ENCODE measurements at regions not wholly inside any gene's neighbourhood (a gene's known extent, or its start where the extent isn't known, plus 50 kb on each side); places are given as distances from the start of the nearest gene placed in this dataset.

DNA sequence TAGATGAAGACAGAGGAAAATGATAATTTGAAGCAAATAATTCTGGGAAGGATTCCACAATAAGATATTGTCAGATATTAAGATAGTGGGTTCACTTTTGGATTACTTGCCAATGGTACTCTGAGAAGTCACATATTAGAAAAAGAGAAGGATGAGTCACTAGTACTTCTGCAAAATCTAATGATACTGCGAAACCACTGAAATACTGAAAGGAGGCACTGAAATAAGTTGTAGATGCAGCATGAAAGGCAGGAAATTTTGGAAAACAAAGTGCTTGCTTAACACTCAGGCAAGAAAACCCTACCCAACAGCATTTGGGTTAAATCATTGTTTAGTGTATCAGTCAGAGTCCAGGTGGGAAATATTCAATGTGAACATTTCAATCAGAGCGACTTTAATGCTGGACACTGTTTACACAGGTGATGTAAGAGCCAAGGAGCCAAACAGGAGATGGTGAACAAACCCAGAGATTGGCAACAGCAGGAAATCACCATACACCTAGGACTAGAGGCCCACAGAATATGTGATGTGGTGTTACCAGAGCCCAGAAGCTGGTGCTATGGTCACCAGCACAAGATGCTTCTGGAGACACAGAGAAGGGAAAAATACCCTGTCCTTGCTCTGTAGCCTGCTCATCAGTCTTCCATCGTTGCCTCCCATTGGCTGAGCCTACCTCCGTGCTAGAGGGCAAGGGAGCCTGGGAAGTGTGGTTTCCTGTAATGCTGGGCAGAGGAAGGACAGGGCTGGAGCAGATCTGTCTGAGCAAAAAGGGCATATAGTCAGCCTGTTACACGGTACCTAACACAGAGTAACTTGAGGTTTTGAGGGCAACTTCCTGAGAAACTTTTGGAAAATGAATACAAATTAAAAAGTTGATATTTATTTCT, 204.7 kb upstream of the ITGA4 start:
- no peak for DNase-seq

- DNase-seq, result no peak
Observed at GRCh38 chr2:181253438-181253837, 203.7 kb upstream of the ITGA4 start.

- no peak for DNase-seq
Observed at GRCh38 chr2:181255651-181256050, 201.5 kb upstream of the ITGA4 start.

GRCh38 chr2:181258720-181259119, 198.5 kb upstream of the ITGA4 start:
- no peak for DNase-seq

- no peak for DNase-seq
Observed at GRCh38 chr2:181262782-181263181, 194.4 kb upstream of the ITGA4 start.

- DNase-seq, result no peak
Observed at GRCh38 chr2:181264001-181264400, 193.2 kb upstream of the ITGA4 start.

GRCh38 chr2:181264441-181264840, 192.7 kb upstream of the ITGA4 start:
- no peak for DNase-seq

DNA sequence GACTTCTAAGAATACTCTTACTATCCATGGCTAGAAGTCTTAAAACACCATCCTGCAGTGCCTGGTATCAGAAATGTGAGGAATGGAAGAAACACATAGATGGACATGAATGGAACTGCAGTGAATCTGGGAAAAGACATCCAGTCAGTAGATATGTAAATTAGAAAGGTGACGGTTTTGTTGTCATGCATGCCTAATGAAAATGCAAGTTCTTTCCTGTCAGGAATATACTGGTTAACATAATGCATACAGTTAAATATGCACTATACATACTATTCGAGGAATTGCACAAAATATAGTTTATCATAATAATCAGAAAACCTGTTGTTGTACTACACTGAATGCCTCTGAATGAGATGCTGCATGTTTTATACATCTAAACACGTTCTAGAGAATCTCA, 190.6 kb upstream of the ITGA4 start:
- DNase-seq, result no peak

- DNase-seq, result no peak
Observed at GRCh38 chr2:181268174-181268867, 188.9 kb upstream of the ITGA4 start.

DNA sequence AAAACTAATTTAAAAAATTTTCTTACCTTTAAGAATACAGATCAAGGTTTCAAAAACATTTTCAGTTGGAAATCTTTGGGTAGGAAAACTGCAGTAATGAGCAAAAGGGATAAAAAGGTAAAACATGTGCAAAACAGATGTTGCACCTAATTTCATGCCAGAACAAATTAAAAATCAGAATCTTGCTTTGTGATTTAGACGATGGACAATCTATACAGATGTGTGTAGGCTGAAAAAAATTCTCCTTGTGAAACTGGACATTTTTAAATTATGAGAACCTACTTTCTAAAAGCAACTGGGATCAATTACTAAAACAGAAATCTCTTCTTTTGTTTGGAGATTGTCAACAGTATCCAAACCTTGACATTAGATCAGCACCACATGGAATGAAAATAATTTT, 183.2 kb upstream of the ITGA4 start:
- no peak for DNase-seq

- DNase-seq, result no peak
Observed at GRCh38 chr2:181275643-181276070, 181.5 kb upstream of the ITGA4 start.

- no peak for DNase-seq
Observed at GRCh38 chr2:181281206-181281832, 175.9 kb upstream of the ITGA4 start.

DNA sequence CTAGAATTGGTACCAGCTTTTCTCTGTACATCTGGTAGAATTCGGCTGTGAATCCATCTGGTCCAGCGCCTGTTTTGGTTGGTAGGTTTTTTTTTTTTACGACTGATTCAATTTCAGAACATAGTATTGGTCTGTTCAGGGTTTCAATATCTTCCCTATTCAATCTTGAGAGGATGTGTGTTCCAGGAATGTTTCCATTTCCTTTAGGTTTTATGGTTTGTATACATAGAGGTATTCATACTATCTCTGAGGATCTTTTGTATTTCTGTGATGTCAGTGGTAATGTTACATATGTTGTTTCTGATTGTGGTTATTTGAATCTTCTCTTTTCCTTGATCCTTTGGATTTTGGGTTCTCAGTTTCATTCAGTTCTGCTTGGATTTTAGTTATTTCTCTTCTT, 172.1 kb upstream of the ITGA4 start:
- DNase-seq, result no peak

DNA sequence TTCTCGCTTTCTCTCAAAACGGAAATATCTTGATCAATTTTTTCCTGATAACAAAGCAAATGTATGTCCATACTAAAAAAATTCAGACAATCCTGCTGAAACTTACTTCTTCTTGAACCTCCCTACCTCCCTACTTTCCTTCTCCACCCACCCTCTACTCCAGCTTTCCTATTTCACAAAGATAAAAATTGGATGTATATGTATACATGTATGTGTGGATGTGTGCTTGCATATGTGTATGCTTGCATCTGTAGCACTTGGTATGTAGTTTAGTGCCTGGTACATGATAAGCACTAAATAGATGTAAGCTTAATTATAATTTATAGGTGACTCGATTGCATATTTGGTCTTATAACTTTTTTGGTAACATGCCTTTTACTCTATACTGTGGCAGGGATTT, 167.5 kb upstream of the ITGA4 start:
- no peak for DNase-seq

GRCh38 chr2:181290182-181290581, 167.0 kb upstream of the ITGA4 start:
- DNase-seq, result no peak

DNA sequence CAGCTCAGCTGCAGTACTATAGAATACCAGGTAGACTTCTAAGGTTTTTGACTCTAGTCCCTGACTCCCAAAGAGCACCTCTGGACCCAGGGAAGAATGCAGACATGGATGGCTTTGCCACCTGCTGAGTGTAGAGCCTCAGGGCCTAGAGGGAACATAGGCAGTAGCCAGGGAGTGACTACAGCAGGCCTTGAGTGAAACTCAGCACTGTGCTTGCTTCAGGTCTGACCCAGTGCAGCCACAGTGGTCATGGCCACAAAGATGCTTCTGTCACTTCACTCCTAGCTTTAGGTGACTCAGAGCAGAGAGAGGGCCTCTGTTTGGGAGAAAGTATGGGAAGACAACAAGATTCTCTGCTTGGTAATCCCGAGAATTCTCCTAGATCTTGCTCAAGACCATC, 162.2 kb upstream of the ITGA4 start:
- DNase-seq, result no peak

DNA sequence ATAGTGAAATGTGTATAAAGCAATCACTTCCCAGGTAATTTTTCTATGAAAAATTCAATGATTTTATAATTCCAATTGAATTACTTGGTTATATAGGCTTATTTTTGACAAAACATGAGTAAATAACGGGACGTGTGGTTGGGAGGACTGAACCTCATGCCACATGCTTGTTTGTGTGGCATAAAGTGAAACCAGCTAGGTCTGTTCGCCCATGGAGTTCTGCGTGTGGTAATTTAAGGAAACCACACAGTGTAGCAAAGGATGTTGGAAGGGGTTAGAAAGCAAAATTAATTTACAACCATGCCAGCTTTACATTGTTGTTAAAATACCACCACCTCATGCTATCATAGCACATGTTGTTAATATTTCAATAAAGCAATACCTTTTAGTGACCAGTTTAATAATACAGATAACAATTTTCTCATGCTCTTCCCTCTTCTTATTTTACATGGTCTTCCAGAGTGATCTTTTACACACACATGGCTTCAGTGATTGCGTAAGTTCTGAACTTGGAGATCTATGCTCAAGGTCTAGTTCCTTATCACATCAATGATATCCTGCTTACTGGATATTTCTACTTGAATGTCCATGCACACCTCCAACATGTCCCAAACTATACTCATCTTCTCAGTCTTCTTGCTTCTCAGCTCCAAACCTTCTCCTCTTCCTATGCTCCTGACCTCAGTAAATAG, 156.4 kb upstream of the ITGA4 start:
- DNase-seq, result no peak

DNA sequence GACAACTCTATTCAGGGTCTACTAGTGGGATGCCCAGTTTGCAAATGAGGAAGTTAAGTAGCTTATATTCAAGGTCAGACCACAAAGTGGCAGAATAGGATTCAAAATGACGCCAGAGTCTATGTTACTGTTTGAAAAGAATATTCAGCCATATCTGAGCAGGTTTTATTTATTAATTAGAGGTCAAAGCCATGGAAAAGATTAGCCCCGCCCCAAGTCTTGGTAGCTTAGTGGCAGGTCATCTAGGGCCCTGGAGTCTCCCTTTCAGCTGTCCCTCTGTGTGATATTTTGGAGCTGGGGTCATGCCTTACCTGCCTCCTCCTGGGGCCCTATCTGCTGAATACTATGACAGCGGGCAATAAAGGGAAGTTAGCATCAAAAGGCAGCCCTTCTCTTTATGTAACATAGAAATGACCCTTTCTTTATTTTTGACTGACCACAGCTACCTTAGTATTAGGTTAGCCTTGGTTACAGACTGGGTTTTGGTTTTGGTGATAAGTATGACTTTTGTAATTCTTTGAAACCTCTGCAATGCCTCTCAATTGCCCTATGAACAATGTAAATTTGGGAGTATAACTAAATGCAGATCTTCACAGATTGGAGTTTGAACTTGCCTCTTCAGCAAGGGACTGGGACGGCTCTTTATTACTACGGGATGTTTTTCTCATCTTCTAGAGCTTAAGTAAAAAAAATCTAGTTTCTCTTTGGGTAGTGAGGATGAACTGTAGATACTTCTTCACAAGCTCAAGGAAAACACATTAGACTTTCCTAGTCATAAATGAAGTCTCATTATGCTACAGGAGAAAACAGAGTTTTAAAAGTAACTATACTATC, 153.0 kb upstream of the ITGA4 start:
- peak in 1 of 2 experiments; percentile 29 for DNase-seq

- peak; percentile 58 to 60 for DNase-seq
Observed at GRCh38 chr2:181305301-181306123, 151.7 kb upstream of the ITGA4 start.

DNA sequence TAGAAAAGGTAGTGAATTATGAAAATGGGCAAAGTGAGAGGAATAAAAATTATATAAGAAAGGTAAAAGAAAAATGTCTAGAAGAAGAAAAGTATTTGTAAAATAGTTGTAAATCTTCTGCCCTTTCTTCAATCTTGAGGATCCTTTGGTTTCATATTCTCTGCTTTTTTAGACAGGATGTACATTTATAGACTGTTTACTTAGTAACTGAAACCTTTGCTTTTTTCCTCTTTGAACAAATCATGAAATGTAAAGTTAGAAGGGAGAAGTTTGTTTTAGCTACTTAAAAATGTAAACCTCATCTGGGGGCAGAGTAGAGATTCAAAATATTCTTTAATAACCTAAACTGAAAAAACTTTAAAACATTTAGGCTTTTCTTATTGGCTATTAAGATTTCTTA, 150.4 kb upstream of the ITGA4 start:
- no peak for DNase-seq
